ENCODE measurements at regions not wholly inside any gene's neighbourhood (a gene's known extent, or its start where the extent isn't known, plus 50 kb on each side); places are given as distances from the start of the nearest gene placed in this dataset.

DNA sequence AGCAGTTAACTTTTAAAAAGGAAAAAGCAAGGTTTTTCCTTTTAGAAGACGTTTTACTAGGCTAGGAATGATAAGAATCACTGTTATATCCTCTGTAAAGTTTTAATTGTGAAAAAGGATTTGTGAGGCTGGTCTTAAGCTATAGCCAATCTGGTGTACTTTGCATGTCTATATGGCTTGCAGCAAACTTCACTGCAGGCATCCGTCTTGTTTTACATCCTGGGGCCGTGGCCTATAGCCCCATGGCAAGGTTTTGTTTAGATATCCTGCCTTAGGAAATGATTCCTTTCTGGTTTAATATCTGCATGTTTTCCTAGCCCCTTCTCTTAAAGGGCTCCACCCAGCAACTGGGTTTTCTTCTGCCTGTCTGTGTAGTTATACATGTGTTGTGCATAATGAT, 272.8 kb downstream of the ICE1 start:
- TF ChIP-seq, protein P1, sequence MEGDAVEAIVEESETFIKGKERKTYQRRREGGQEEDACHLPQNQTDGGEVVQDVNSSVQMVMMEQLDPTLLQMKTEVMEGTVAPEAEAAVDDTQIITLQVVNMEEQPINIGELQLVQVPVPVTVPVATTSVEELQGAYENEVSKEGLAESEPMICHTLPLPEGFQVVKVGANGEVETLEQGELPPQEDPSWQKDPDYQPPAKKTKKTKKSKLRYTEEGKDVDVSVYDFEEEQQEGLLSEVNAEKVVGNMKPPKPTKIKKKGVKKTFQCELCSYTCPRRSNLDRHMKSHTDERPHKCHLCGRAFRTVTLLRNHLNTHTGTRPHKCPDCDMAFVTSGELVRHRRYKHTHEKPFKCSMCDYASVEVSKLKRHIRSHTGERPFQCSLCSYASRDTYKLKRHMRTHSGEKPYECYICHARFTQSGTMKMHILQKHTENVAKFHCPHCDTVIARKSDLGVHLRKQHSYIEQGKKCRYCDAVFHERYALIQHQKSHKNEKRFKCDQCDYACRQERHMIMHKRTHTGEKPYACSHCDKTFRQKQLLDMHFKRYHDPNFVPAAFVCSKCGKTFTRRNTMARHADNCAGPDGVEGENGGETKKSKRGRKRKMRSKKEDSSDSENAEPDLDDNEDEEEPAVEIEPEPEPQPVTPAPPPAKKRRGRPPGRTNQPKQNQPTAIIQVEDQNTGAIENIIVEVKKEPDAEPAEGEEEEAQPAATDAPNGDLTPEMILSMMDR (IDR thresholded peaks at IDR 0.05; ENCODE audit: low read length), result no peak
- TF ChIP-seq EZH2 (optimal IDR thresholded peaks at IDR 0.05; ENCODE audit: low read depth, low read length), result no peak
- TF ChIP-seq EZH2phosphoT487 (IDR thresholded peaks at IDR 0.05; ENCODE audit: low read length), result no peak

Data from MM.1S (cell line).